GM23338 (cell line): ENCODE measurements at regions not wholly inside any gene's neighbourhood (a gene's known extent, or its start where the extent isn't known, plus 50 kb on each side); places are given as distances from the start of the nearest gene placed in this dataset.
"Not testable (repeated sequence)": the region's sequence is repeated elsewhere in the genome, so short reads cannot be mapped to it uniquely, and the experiment has no call there.

Source experiments
- CREB1 ChIP-seq: fragments of 250-450 bp; sonication (Bioruptor Pico); IDR thresholded peaks from 2 replicates; pipeline ENCODE4 v1.5.0; 2020; ENCODE audit warnings: low read depth, mild to moderate bottlenecking, moderate library complexity
- CTCF ChIP-seq, 2 experiments: fragments of 200-600 bp in 1 of 2; sonication (generic) in 1 of 2; conservative IDR thresholded peaks; 2 replicates each; pipeline versions ENCODE4 v1.5.1 to v1.6.1; 2016 to 2017; ENCODE audit warnings: antibody characterized with exemption in 2 of 2, low read depth in 2 of 2, mild to moderate bottlenecking in 2 of 2, moderate library complexity in 1 of 2
- ETS1 ChIP-seq: IDR thresholded peaks from 2 replicates; pipeline ENCODE4 v1.6.1; 2016; ENCODE audit warnings: antibody characterized with exemption
- EZH2 ChIP-seq: fragments of 200-600 bp; sonication (generic); IDR thresholded peaks from one replicate; pipeline ENCODE4 v1.8.0; 2017; ENCODE audit warnings: antibody characterized with exemption, mild to moderate bottlenecking, low read depth; ENCODE audit not compliant: unreplicated experiment
- EZH2phosphoT487 ChIP-seq: fragments of 200-600 bp; sonication (generic); IDR thresholded peaks from one replicate; pipeline ENCODE4 v1.8.1; 2018; ENCODE audit warnings: antibody characterized with exemption; ENCODE audit not compliant: unreplicated experiment
- JUNB ChIP-seq: IDR thresholded peaks from one replicate; pipeline ENCODE4 v1.6.1; 2016; ENCODE audit warnings: antibody characterized with exemption; ENCODE audit not compliant: unreplicated experiment
- NANOG ChIP-seq: IDR thresholded peaks from 2 replicates; pipeline ENCODE4 v1.6.1; 2016; ENCODE audit warnings: antibody characterized with exemption, borderline replicate concordance
- POLR2AphosphoS5 ChIP-seq: IDR thresholded peaks from 2 replicates; pipeline ENCODE4 v1.6.1; 2016; ENCODE audit warnings: antibody characterized with exemption, low read depth
- REST ChIP-seq: IDR thresholded peaks from one replicate; pipeline ENCODE4 v1.6.1; 2018; ENCODE audit warnings: antibody characterized with exemption; ENCODE audit not compliant: unreplicated experiment
- STAT1 ChIP-seq: IDR thresholded peaks from one replicate; pipeline ENCODE4 v1.6.1; 2016; ENCODE audit warnings: antibody characterized with exemption; ENCODE audit not compliant: unreplicated experiment
- ZNF114 ChIP-seq: fragments of 250-450 bp; sonication (Bioruptor Pico); IDR thresholded peaks from 2 replicates; pipeline ENCODE4 v1.5.0; 2020; ENCODE audit warnings: mild to moderate bottlenecking, moderate library complexity
- ZNF331 ChIP-seq: fragments of 250-450 bp; sonication (Bioruptor Pico); IDR thresholded peaks from 2 replicates; pipeline ENCODE4 v1.5.0; 2020; ENCODE audit warnings: low read depth, mild to moderate bottlenecking, moderate library complexity
- ZNF462 ChIP-seq: fragments of 250-450 bp; sonication (Bioruptor Pico); IDR thresholded peaks from 2 replicates; pipeline ENCODE4 v1.5.0; 2020; ENCODE audit warnings: mild to moderate bottlenecking, moderate library complexity

GRCh38 chr1:83468336-83468735 lies 530.6 kb downstream of the TTLL7 start:
- peak in 1 of 2 experiments; percentile 30; a peak in 2 of 4 replicates for TF ChIP-seq CTCF (conservative IDR thresholded peaks at IDR 0.05; ENCODE audit: low read depth in 2 of 2)
- TF ChIP-seq CREB1 (CRISPR knock-in tag); NANOG; EZH2phosphoT487; STAT1; POLR2AphosphoS5; EZH2; ETS1; REST; ZNF462 (CRISPR knock-in tag); JUNB; ZNF331 (CRISPR knock-in tag); ZNF114 (CRISPR knock-in tag): not testable (repeated sequence)
